Left ventricle myocardium inferior (tissue), 1 donor: ENCODE measurements at regions not wholly inside any gene's neighbourhood (a gene's known extent, or its start where the extent isn't known, plus 50 kb on each side); places are given as distances from the start of the nearest gene placed in this dataset.

Experiments used
- DNase-seq: peaks from one replicate; pipeline ENCODE4 v3.0.0-alpha.2; 2020
- H3K27ac ChIP-seq: fragments of 200-600 bp; replicated peaks from 2 replicates; pipeline ENCODE4 v1.8.0; 2021
- H3K27me3 ChIP-seq: fragments of 200-600 bp; 2 replicates; pipeline ENCODE4 v1.8.0; 2021; ENCODE audit warnings: low read depth
- H3K36me3 ChIP-seq: fragments of 200-600 bp; 2 replicates; pipeline ENCODE4 v1.8.0; 2021
- H3K4me1 ChIP-seq: fragments of 200-600 bp; 2 replicates; pipeline ENCODE4 v1.8.0; 2021
- H3K4me3 ChIP-seq: fragments of 200-600 bp; 2 replicates; pipeline ENCODE4 v1.8.0; 2021; ENCODE audit warnings: mild to moderate bottlenecking, moderate library complexity
- H3K9me3 ChIP-seq: fragments of 200-600 bp; replicated peaks from 2 replicates; pipeline ENCODE4 v1.8.0; 2021
- intact Hi-C: fragments of 100-400 bp; cut with micrococcal nuclease; formaldehyde crosslinking; loops from one replicate; pipeline ENCODE4 v1.11.0; 2022
- TF ChIP-seq, protein P1 (sequence below): fragments of 200-600 bp; IDR thresholded peaks from 2 replicates; pipeline ENCODE4 v1.8.0; 2021; ENCODE audit warnings: antibody characterized with exemption, mild to moderate bottlenecking, borderline replicate concordance
- donor health status: DM: no; HTN: yes; CAD: no; lungs with severe emphysema.

DNA sequence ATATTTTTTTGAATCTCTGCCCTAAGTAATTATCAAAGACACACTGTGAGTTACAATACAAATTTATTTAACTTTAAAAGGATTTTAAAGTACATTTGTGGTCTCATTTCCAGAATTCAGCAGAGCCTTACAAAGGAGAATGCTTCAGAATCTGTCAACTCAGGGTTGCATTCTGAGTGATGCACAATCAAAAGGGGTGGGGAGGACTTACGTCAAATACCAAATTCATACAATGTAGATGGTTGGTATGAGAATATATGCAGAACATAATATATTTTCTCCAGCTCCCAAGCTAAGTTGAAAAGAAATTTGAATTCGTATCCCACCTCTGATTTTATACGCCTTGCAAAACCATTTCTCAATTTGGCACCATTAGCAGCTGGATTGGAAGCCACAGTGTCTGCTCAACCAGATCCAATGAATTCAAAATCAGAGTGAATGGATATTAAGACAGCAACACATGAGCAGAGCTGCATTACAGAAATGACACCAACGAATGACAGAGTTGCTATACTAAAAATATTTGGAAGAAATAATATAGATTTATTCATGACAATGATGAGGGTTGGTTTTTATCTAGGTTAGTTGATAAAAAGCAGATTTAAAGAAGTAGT is 110.4 kb upstream of the CFAP20DC start:
- Histone ChIP-seq H3K4me1 (no peaks in the 10 kb centered on the region), H3K4me3 (no peak overlapping the region), H3K9me3 (no peaks in the 10 kb centered on the region), H3K27ac (no peak overlapping the region), H3K36me3 (no peaks in the 10 kb centered on the region), H3K27me3 (no peaks in the 10 kb centered on the region)
- TF ChIP-seq, protein P1, sequence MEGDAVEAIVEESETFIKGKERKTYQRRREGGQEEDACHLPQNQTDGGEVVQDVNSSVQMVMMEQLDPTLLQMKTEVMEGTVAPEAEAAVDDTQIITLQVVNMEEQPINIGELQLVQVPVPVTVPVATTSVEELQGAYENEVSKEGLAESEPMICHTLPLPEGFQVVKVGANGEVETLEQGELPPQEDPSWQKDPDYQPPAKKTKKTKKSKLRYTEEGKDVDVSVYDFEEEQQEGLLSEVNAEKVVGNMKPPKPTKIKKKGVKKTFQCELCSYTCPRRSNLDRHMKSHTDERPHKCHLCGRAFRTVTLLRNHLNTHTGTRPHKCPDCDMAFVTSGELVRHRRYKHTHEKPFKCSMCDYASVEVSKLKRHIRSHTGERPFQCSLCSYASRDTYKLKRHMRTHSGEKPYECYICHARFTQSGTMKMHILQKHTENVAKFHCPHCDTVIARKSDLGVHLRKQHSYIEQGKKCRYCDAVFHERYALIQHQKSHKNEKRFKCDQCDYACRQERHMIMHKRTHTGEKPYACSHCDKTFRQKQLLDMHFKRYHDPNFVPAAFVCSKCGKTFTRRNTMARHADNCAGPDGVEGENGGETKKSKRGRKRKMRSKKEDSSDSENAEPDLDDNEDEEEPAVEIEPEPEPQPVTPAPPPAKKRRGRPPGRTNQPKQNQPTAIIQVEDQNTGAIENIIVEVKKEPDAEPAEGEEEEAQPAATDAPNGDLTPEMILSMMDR: no peak
- intact Hi-C loops: no loop called here
- DNase-seq: no peak

DNA sequence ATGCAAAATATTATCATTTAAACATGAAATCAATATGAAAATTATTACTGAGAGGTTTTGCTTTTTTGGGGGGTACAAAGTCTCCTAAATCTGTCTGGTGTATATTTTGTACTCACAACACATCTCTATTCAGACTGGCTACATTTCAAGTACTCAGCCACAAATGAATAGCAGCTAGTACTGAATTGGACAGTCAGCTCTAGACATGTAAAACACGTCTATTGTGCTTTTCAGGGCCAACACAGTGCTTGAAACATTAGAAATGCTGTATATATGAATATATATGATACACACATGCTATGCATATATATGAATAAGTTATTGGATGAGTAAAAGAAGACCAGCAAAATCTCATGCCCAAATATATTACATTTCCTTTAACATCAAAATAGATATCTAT is 103.8 kb upstream of the CFAP20DC start:
- no peak overlapping the region for H3K4me3 ChIP-seq
- intact Hi-C loops: no loop called here

DNA sequence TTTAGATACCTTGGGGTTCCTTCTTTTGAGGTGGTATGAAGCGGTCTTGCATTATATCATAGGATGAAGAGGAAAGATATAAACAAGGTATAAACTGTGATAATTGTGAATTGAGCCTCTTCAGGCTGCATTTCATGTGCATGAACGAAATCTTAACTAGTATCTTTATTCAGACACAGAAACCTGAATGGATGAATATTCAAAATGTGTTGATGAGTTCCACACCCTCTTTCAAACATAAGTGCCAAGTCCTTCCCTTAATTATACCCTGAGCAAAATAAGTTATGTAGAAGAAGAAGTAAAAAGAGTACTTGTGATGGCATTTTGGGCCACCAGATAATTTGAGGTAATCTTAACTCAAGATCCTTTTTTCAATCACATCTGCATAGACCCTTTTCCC is 103.1 kb upstream of the CFAP20DC start:
- Histone ChIP-seq H3K27me3 (peaks cover 26% of the 10 kb centered on the region), H3K27ac (no peak overlapping the region), H3K4me3 (no peak overlapping the region), H3K9me3 (peaks cover 23% of the 10 kb centered on the region), H3K4me1 (no peaks in the 10 kb centered on the region), H3K36me3 (no peaks in the 10 kb centered on the region)
- intact Hi-C loops: no loop called here
- TF ChIP-seq, protein P1: no peak
- no peak for DNase-seq

More for the DNA sequence above, 103.8 kb upstream of the CFAP20DC start:
- Histone ChIP-seq H3K4me1 (no peaks in the 10 kb centered on the region), H3K27me3 (peaks cover 26% of the 10 kb centered on the region), H3K9me3 (peaks cover 16% of the 10 kb centered on the region), H3K27ac (no peak overlapping the region), H3K36me3 (no peaks in the 10 kb centered on the region)
- TF ChIP-seq, protein P1: no peak
- DNase-seq: no peak

DNA sequence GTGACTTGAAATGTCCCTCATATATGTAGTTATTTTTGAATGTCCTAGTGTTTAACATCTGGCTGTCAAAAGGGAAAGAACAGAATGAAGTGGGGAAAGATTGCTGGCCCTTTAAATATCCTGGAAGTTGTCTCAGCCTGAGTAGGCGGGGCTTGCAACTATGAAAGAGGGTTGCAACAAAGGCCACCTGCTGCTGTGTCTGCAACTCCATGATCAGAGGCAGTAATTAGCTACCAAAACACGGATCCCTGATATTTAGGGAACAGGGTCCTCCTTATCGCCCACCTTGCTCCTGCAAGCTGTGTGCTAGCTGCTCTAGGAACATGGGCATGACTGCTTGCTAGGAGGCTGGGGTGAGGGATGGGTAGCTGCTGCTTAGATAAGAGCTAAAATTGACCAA is 100.2 kb upstream of the CFAP20DC start:
- H3K36me3 ChIP-seq: no peaks in the 10 kb centered on the region
- H3K9me3 ChIP-seq: peaks cover 38% of the 10 kb centered on the region
- intact Hi-C loops: no loop called here
- no peak overlapping the region for H3K4me3 ChIP-seq
- DNase-seq: no peak
- H3K4me1 ChIP-seq: no peaks in the 10 kb centered on the region
- TF ChIP-seq, protein P1: no peak
- peaks cover 24% of the 10 kb centered on the region for H3K27me3 ChIP-seq
- no peak overlapping the region for H3K27ac ChIP-seq

DNA sequence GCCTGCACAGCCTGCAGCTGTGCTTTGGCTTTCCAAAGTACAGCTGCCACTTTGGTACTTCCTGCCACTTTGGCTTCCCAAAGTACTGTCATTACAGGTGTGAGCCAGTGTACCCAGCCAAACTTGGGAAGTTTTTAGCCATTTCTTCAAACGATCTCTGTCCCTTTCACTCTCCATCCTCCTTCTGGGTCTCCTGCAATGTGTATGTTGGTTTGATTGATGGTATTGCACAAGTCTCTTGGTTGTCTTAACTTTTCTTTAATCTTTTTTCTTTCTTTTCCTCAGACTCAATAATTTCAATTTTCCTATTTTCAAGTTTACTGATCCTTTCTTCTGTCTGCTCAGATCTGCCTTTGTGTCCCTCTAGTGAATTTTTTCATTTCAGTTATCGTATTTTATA is 99.3 kb upstream of the CFAP20DC start:
- intact Hi-C loops: no loop called here
- TF ChIP-seq, protein P1: no peak
- peaks cover 21% of the 10 kb centered on the region for H3K27me3 ChIP-seq
- peaks cover 38% of the 10 kb centered on the region for H3K9me3 ChIP-seq
- no peak overlapping the region for H3K27ac ChIP-seq
- H3K4me3 ChIP-seq: no peak overlapping the region
- DNase-seq: no peak
- no peaks in the 10 kb centered on the region for H3K4me1 ChIP-seq
- no peaks in the 10 kb centered on the region for H3K36me3 ChIP-seq
